B cell (primary cell): ENCODE measurements at regions not wholly inside any gene's neighbourhood (a gene's known extent, or its start where the extent isn't known, plus 50 kb on each side); places are given as distances from the start of the nearest gene placed in this dataset.

Experiments used
- ATAC-seq: fragments of 200-7000 bp; cut with Tn5 transposase; one replicate; pipeline ENCODE4 v1.10.0; 2021; ENCODE audit warnings: low read depth, mild to moderate bottlenecking, moderate number of reproducible peaks, moderate library complexity
- CTCF ChIA-PET: fragments of 350-600 bp; sonication (Branson Sonifier 250); formaldehyde crosslinking; loops from one replicate; lab custom pipeline; 2021; ENCODE audit warnings: antibody characterized with exemption, inconsistent platforms; lab: Charles Lee
- POLR2A ChIA-PET: fragments of 350-600 bp; sonication (Branson Sonifier 250); formaldehyde crosslinking; loops from one replicate; lab custom pipeline; 2021; ENCODE audit warnings: antibody characterized with exemption; lab: Charles Lee
- DNase-seq: peaks from one replicate; pipeline ENCODE4 v3.0.0; 2013
- H2AFZ ChIP-seq: 2 replicates; pipeline ENCODE4 v1.6.1; 2012; ENCODE audit warnings: mild to moderate bottlenecking, low read depth, low read length; ENCODE audit not compliant: insufficient read depth, poor library complexity, severe bottlenecking
- H3K27ac ChIP-seq, 2 donors: 1 replicate in 1 of 2; 2 replicates in 1 of 2; pipeline ENCODE4 v1.5.1; 2012 to 2013; ENCODE audit warnings: low read length in 2 of 2, mild to moderate bottlenecking in 2 of 2, moderate library complexity in 1 of 2
- H3K27me3 ChIP-seq, 4 experiments: fragments of 200-600 bp in 1 of 4; sonication (generic) in 1 of 4; replicated peaks in 1 of 4; 1 replicate in 2 of 4; 2 replicates in 2 of 4; pipeline versions ENCODE4 v1.6.1 to v1.7.0; 2013 to 2016; ENCODE audit warnings: low read length in 3 of 4, mild to moderate bottlenecking in 2 of 4, mixed read lengths in 1 of 4, moderate library complexity in 1 of 4; ENCODE audit not compliant: insufficient read depth in 4 of 4, control insufficient read depth in 3 of 4; ENCODE audit errors: control extremely low read depth in 1 of 4
- H3K36me3 ChIP-seq, 2 experiments: replicated peaks in 1 of 2; 1 replicate in 1 of 2; 2 replicates in 1 of 2; pipeline versions ENCODE4 v1.6.1 to v1.7.1; 2013; ENCODE audit warnings: low read length in 1 of 2; ENCODE audit not compliant: insufficient read depth in 2 of 2, control insufficient read depth in 1 of 2; ENCODE audit errors: control extremely low read depth in 1 of 2, extremely low read depth in 1 of 2
- H3K4me1 ChIP-seq, 2 donors: fragments of 200-600 bp in 1 of 2; sonication (generic) in 1 of 2; 1 replicate in 1 of 2; 2 replicates in 1 of 2; pipeline versions ENCODE4 v1.5.1 to v1.6.1; 2013 to 2017; ENCODE audit warnings: low read length in 2 of 2; ENCODE audit not compliant: control insufficient read depth in 2 of 2, insufficient read depth in 2 of 2
- H3K4me2 ChIP-seq: replicated peaks from 2 replicates; pipeline ENCODE3; 2012; ENCODE audit warnings: mild to moderate bottlenecking, low read depth, low read length; ENCODE audit not compliant: poor library complexity, severe bottlenecking
- H3K4me3 ChIP-seq, 5 experiments: fragments of 200-600 bp in 1 of 5; sonication (generic) in 1 of 5; 1 replicate in 3 of 5; 2 replicates in 2 of 5; pipeline versions ENCODE4 v1.5.1 to v1.7.0; 2011 to 2016; ENCODE audit warnings: low read length in 4 of 5, mild to moderate bottlenecking in 4 of 5, low read depth in 2 of 5, control low read depth in 1 of 5, moderate library complexity in 1 of 5; ENCODE audit not compliant: insufficient read depth in 1 of 5; ENCODE audit errors: control extremely low read depth in 1 of 5, extremely low read depth in 1 of 5
- H3K79me2 ChIP-seq: fragments of 200-600 bp; sonication (generic); one replicate; pipeline ENCODE4 v1.6.0; 2016; ENCODE audit warnings: low read length; ENCODE audit not compliant: control insufficient read depth, insufficient read depth
- H3K9ac ChIP-seq: fragments of 200-600 bp; sonication (generic); 2 replicates; pipeline ENCODE4 v1.6.1; 2017; ENCODE audit warnings: mild to moderate bottlenecking, low read length, moderate library complexity
- H3K9me3 ChIP-seq, 3 donors: one replicate each; pipeline versions ENCODE4 v1.6.1 to v1.7.1; 2013; ENCODE audit warnings: low read length in 2 of 3; ENCODE audit not compliant: control insufficient read depth in 2 of 3, insufficient read depth in 1 of 3; ENCODE audit errors: control extremely low read depth in 1 of 3
- H4K20me1 ChIP-seq: 2 replicates; pipeline ENCODE4 v1.6.0; 2012; ENCODE audit warnings: mild to moderate bottlenecking, low read length; ENCODE audit not compliant: insufficient read depth, control insufficient read depth, poor library complexity, severe bottlenecking
- H3K27ac Mint-ChIP-seq: one replicate; pipeline ENCODE4 v1.8.0; 2021; ENCODE audit warnings: mixed read lengths
- H3K27me3 Mint-ChIP-seq: one replicate; pipeline ENCODE4 v1.8.0; 2021; ENCODE audit warnings: mixed read lengths
- H3K4me1 Mint-ChIP-seq: one replicate; pipeline ENCODE4 v1.8.0; 2021; ENCODE audit warnings: mixed read lengths
- H3K4me3 Mint-ChIP-seq: one replicate; pipeline ENCODE4 v1.8.0; 2021; ENCODE audit warnings: mixed read lengths
- H3K9me3 Mint-ChIP-seq: one replicate; pipeline ENCODE4 v1.8.0; 2022; ENCODE audit warnings: mixed read lengths; ENCODE audit not compliant: insufficient read depth
- EZH2 ChIP-seq: IDR thresholded peaks from 2 replicates; pipeline ENCODE4 v1.6.1; 2012; ENCODE audit warnings: borderline replicate concordance, low read depth, mild to moderate bottlenecking, moderate library complexity, low read length; ENCODE audit not compliant: insufficient read depth, poor library complexity, severe bottlenecking
- WGBS: methylation state at CpG from one replicate; pipeline ENCODE4 v1.1.5; 2013; ENCODE audit warnings: missing lambda C conversion rate; ENCODE audit not compliant: insufficient coverage; 5-methylcytosine and 5-hydroxymethylcytosine counted together
- intact Hi-C: fragments of 100-400 bp; cut with micrococcal nuclease; formaldehyde crosslinking; loops from one replicate; pipeline ENCODE4 v1.10.0; 2022
- TF ChIP-seq, protein P1 (sequence below): fragments of 200-600 bp; IDR thresholded peaks from one replicate; pipeline ENCODE4 v1.8.0; 2022; ENCODE audit warnings: antibody characterized with exemption, mild to moderate bottlenecking

DNA sequence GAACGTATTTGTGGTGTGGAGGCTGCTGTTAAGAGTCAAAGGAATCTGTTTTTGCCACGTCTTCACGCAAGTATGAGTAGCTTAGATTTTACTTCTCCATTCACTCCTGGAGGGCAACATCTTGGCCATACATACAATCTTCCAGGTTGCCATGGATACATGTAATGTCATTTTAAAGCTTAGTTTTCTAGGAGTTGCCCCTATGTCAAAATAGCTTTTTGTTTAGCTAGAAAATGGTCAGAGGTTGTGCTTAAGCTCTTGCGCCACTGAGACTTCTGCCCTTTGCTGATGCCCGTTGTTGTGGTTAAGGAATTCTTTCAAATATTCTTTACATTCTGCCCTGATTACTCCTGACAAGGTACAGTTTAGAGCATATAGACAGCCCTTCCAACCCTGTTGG is 245.4 kb upstream of the TFPI start:
- DNase-seq (no peak), ATAC-seq (no peak)
- H3K27me3 Mint-ChIP-seq = no peaks in the 10 kb centered on the region
- Histone ChIP-seq H3K79me2 (no peaks in the 10 kb centered on the region), H2AFZ (no peak overlapping the region), H3K9ac (no peak overlapping the region), H3K27ac (no peak overlapping the region), H3K36me3 (no peaks in the 10 kb centered on the region), H3K4me1 (no peaks in the 10 kb centered on the region), H3K4me3 (no peak overlapping the region), H3K9me3 (peaks cover 0 to 7% (median 0%) of the 10 kb centered on the region in 3 donors), H3K4me2 (no peak overlapping the region), H3K27me3 (no peaks in the 10 kb centered on the region), H4K20me1 (no peaks in the 10 kb centered on the region)
- WGBS = 100% methylated on average over 1 of the region's 5 CpGs
- no peak overlapping the region for H3K27ac Mint-ChIP-seq
- no peaks in the 10 kb centered on the region for H3K4me1 Mint-ChIP-seq
- H3K9me3 Mint-ChIP-seq = peaks cover 11% of the 10 kb centered on the region
- ChIA-PET CTCF (no interaction called here), POLR2A (no interaction called here)
- no peak overlapping the region for H3K4me3 Mint-ChIP-seq
- TF ChIP-seq EZH2 = no peak
- TF ChIP-seq, protein P1, sequence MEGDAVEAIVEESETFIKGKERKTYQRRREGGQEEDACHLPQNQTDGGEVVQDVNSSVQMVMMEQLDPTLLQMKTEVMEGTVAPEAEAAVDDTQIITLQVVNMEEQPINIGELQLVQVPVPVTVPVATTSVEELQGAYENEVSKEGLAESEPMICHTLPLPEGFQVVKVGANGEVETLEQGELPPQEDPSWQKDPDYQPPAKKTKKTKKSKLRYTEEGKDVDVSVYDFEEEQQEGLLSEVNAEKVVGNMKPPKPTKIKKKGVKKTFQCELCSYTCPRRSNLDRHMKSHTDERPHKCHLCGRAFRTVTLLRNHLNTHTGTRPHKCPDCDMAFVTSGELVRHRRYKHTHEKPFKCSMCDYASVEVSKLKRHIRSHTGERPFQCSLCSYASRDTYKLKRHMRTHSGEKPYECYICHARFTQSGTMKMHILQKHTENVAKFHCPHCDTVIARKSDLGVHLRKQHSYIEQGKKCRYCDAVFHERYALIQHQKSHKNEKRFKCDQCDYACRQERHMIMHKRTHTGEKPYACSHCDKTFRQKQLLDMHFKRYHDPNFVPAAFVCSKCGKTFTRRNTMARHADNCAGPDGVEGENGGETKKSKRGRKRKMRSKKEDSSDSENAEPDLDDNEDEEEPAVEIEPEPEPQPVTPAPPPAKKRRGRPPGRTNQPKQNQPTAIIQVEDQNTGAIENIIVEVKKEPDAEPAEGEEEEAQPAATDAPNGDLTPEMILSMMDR = no peak
- intact Hi-C loops = no loop called here

DNA sequence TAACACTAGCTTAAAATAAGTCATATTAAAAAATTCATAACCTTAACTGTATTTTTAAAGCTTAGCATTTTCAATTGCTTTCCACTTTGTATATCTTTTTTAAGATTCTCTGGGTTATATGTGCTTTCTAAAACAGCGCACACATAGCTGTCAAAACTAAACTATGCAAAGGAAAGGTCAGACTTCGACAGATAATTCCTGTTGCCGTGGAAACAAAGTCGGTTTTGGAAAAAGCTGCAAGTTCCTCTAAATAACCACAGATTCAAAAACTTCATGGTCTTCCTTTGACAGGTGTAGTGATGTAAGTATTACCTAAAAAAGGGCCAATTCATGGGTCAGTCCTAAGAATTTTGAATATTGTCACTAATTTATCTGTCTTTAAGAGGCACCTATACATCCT is 249.6 kb upstream of the TFPI start:
- no peak for DNase-seq
- H3K9me3 Mint-ChIP-seq = peaks cover 9% of the 10 kb centered on the region
- Histone ChIP-seq H3K9ac (no peak overlapping the region), H4K20me1 (no peaks in the 10 kb centered on the region), H3K36me3 (no peaks in the 10 kb centered on the region), H3K4me2 (no peak overlapping the region), H3K4me3 (no peak overlapping the region), H3K27ac (no peak overlapping the region), H3K79me2 (no peaks in the 10 kb centered on the region), H3K27me3 (no peaks in the 10 kb centered on the region), H3K9me3 (peaks cover 0 to 7% (median 0%) of the 10 kb centered on the region in 3 donors), H2AFZ (no peak overlapping the region), H3K4me1 (no peaks in the 10 kb centered on the region)
- ChIA-PET CTCF (no interaction called here), POLR2A (no interaction called here)
- no peak overlapping the region for H3K27ac Mint-ChIP-seq
- TF ChIP-seq, protein P1 = no peak
- no peak for TF ChIP-seq EZH2
- H3K27me3 Mint-ChIP-seq = no peaks in the 10 kb centered on the region
- intact Hi-C loops = no loop called here
- WGBS = no CpG with 5 or more reads among the region's 4 CpGs
- no peak overlapping the region for H3K4me3 Mint-ChIP-seq
- no peaks in the 10 kb centered on the region for H3K4me1 Mint-ChIP-seq
- no peak for ATAC-seq
